IPS DF 6.9 (cell line): ENCODE measurements at regions not wholly inside any gene's neighbourhood (a gene's known extent, or its start where the extent isn't known, plus 50 kb on each side); places are given as distances from the start of the nearest gene placed in this dataset.

ENCODE experiments used
- DNase-seq: peaks from one replicate; pipeline ENCODE4 v3.0.0-alpha.2; 2013; ENCODE audit warnings: low read depth, low spot score
- H3K27ac ChIP-seq: one replicate; pipeline ENCODE4 v1.5.1; 2013; ENCODE audit warnings: low read length, control low read depth
- H3K27me3 ChIP-seq: 2 replicates; pipeline ENCODE4 v1.6.1; 2013; ENCODE audit warnings: mild to moderate bottlenecking, low read length; ENCODE audit not compliant: control insufficient read depth, insufficient read depth
- H3K36me3 ChIP-seq: 2 replicates; pipeline ENCODE4 v1.6.1; 2013; ENCODE audit warnings: low read length; ENCODE audit not compliant: control insufficient read depth, insufficient read depth
- H3K4me1 ChIP-seq: 2 replicates; pipeline ENCODE4 v1.6.1; 2013; ENCODE audit warnings: low read length; ENCODE audit not compliant: control insufficient read depth, insufficient read depth
- H3K4me3 ChIP-seq: 2 replicates; pipeline ENCODE4 v1.5.1; 2013; ENCODE audit warnings: mild to moderate bottlenecking, low read length
- H3K9me3 ChIP-seq: 2 replicates; pipeline ENCODE4 v1.6.1; 2013; ENCODE audit warnings: low read length, inconsistent platforms; ENCODE audit not compliant: control insufficient read depth, insufficient read depth
- WGBS: extraction: QIAGEN DNeasy Blood & Tissue Kit; methylation state at CpG from one replicate; pipeline ENCODE4 v1.1.7; 2013; ENCODE audit warnings: mixed read lengths, missing lambda C conversion rate; ENCODE audit not compliant: insufficient read length, insufficient coverage; 5-methylcytosine and 5-hydroxymethylcytosine counted together

DNA sequence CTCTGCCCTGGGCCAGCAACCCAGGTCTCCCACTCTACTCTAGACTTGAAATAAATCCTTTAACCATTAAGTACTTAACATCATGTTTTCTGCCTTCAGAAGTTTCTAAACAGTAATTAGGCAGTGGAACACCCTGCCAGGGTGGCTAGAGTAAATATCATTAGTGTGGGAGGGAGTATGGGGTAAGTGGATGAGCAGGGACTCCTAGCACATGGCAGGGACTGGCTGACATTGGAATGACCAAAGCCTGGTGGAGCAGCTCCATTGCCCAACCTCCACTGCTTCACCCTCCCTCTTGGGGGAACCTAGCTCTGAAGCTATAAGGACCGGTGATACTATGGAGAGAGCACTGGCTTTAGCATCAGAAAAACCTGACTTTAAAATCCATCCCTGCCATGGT, 167.1 kb downstream of the MAFB start:
- Histone ChIP-seq H3K36me3 (no peaks in the 10 kb centered on the region), H3K4me3 (no peak overlapping the region), H3K27me3 (no peaks in the 10 kb centered on the region), H3K9me3 (no peaks in the 10 kb centered on the region), H3K4me1 (no peaks in the 10 kb centered on the region), H3K27ac (no peak overlapping the region)
- no CpG with 5 or more reads among the region's 1 CpG for WGBS
- DNase-seq, result no peak

GRCh38 chr20:40519918-40520317, 169.1 kb downstream of the MAFB start:
- H3K4me3 ChIP-seq, result no peak overlapping the region
- no peaks in the 10 kb centered on the region for H3K9me3 ChIP-seq
- no CpG with 5 or more reads among the region's 3 CpGs for WGBS
- H3K4me1 ChIP-seq, result no peaks in the 10 kb centered on the region
- no peak overlapping the region for H3K27ac ChIP-seq
- H3K27me3 ChIP-seq, result no peaks in the 10 kb centered on the region
- no peak for DNase-seq
- no peaks in the 10 kb centered on the region for H3K36me3 ChIP-seq

- Histone ChIP-seq H3K9me3 (no peaks in the 10 kb centered on the region), H3K36me3 (no peaks in the 10 kb centered on the region), H3K4me3 (no peak overlapping the region), H3K27ac (no peak overlapping the region), H3K27me3 (no peaks in the 10 kb centered on the region), H3K4me1 (peaks cover 2% of the 10 kb centered on the region; the same call in 1 of the 2 replicates)
- no CpG with 5 or more reads among the region's 4 CpGs for WGBS
- no peak for DNase-seq
Observed at GRCh38 chr20:40512994-40513393, 176.0 kb downstream of the MAFB start.

DNA sequence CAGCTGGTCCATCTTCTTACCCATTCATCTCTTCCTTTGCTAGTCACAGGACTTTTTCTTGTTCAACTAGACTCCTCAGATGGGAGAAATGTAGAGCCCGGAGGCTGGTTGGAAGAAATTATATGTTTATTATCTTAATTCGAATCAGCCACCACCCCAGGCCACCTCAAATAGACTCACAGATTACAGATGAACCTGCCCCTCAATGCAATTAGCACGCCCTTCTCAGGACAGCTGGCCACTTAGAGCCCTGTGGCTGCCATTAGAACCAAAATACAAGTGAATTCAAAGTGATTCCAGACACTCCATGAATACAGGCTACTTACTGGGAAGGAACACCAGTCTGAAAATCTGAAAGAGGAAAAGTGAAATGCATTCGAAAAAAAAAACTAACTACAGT, 176.4 kb downstream of the MAFB start:
- Histone ChIP-seq H3K36me3 (no peaks in the 10 kb centered on the region), H3K27ac (no peak overlapping the region), H3K27me3 (no peaks in the 10 kb centered on the region), H3K9me3 (no peaks in the 10 kb centered on the region), H3K4me1 (peaks cover 2% of the 10 kb centered on the region; the same call in 1 of the 2 replicates), H3K4me3 (no peak overlapping the region)
- DNase-seq, result no peak
- no CpG with 5 or more reads among the region's 4 CpGs for WGBS

DNA sequence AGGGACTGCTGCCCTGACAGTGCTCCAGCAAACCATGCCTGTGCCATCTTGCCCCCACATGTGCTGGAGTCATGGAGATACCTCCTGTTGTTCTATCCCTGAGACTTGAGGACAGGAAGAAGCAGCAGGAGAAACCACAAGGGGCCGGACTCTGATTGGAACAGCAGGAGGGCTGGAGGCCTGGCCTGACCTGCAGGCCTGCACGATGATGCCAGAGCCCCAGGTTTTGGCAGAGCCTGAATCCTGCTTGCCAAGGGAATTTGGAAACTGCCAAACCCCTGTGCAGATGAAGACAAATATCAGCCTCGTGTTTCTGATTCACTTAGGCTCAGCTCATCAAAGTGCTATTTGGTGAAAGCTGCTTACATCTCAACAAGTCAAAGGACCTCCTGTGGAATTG, 177.6 kb downstream of the MAFB start:
- no peak for DNase-seq
- Histone ChIP-seq H3K4me1 (peaks cover 2% of the 10 kb centered on the region; the same call in 1 of the 2 replicates), H3K9me3 (no peaks in the 10 kb centered on the region), H3K36me3 (no peaks in the 10 kb centered on the region), H3K4me3 (no peak overlapping the region), H3K27me3 (no peaks in the 10 kb centered on the region), H3K27ac (no peak overlapping the region)
- WGBS, result no CpG with 5 or more reads among the region's 3 CpGs

DNA sequence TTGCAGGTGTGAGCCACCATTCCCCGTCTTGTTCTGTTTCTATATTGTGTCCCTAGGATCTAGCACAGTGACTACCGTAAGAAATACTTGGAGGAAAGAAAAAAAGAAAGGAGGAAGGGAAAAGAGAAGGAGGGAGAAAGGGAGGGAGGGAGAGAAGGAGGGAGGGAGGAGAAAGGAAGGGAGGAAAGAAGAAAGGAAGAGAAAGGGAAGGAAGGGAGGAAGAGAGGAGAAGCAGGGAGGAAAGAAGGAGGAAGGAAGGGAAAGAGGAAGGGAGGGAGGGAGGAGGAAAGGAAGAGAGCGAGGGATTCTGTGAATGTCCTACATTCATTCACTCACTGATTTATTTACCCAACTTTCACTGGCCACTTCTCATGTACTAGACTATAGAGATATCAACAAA, 178.4 kb downstream of the MAFB start:
- Histone ChIP-seq H3K36me3 (no peaks in the 10 kb centered on the region), H3K27me3 (no peaks in the 10 kb centered on the region), H3K9me3 (no peaks in the 10 kb centered on the region), H3K4me3 (no peak overlapping the region), H3K4me1 (peaks cover 2% of the 10 kb centered on the region; the same call in 1 of the 2 replicates), H3K27ac (no peak overlapping the region)
- DNase-seq, result no peak
- no CpG with 5 or more reads among the region's 3 CpGs for WGBS

DNA sequence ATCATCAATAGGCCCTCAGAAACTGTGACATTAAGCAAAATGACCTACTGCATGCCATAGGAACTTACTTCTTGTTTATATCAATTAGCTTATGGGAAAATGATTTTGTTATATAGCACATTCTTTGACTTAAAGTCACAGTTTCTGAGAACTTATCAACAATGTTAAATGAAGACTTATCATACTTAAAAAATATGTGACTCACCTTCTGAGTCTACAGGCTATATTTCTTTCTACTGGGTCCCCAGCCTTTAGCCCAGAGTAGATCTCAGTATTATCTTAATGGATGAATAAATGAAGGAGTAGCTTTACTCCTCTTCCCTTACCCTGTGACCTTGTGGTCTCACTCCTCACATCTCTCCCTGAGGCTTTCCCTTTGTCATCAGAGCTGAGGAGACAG, 180.2 kb downstream of the MAFB start:
- H3K27me3 ChIP-seq, result no peaks in the 10 kb centered on the region
- no peak for DNase-seq
- H3K4me1 ChIP-seq, result peaks cover 2% of the 10 kb centered on the region; the same call in 1 of the 2 replicates

GRCh38 chr20:40506537-40506939, 182.5 kb downstream of the MAFB start:
- H3K27me3 ChIP-seq, result no peaks in the 10 kb centered on the region
- H3K27ac ChIP-seq, result no peak overlapping the region
- no peak for DNase-seq
- no peaks in the 10 kb centered on the region for H3K36me3 ChIP-seq
- H3K4me3 ChIP-seq, result no peak overlapping the region
- no peaks in the 10 kb centered on the region for H3K9me3 ChIP-seq
- no CpG with 5 or more reads among the region's 9 CpGs for WGBS
- peaks cover 2% of the 10 kb centered on the region; the same call in 1 of the 2 replicates for H3K4me1 ChIP-seq

More for the DNA sequence above, 180.2 kb downstream of the MAFB start:
- H3K27ac ChIP-seq, result no peak overlapping the region
- H3K9me3 ChIP-seq, result no peaks in the 10 kb centered on the region
- H3K4me3 ChIP-seq, result no peak overlapping the region
- H3K36me3 ChIP-seq, result no peaks in the 10 kb centered on the region

DNA sequence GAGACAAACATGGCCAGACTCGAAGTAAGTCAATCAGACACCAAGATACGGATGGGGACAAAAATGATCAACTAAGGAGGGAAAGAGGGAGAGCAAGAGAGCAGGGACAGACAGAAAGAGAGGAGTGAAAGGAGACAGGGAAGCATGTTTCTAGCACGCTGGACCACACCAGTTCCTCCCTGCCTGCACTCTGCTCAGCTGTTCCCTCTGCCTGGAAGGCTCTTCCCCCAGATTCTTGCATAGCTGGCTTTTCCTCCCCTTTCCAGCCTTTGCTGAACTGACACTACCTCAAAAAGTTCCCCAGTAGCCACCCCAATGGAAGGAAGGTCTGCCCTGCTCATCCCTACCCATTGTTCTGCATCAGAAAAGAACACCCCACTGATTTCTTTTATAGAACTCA, 185.9 kb downstream of the MAFB start:
- Histone ChIP-seq H3K9me3 (no peaks in the 10 kb centered on the region), H3K27me3 (no peaks in the 10 kb centered on the region), H3K36me3 (no peaks in the 10 kb centered on the region), H3K4me3 (no peak overlapping the region), H3K27ac (no peak overlapping the region), H3K4me1 (no peaks in the 10 kb centered on the region)
- no CpG with 5 or more reads among the region's 3 CpGs for whole genome bisulfite sequencing
- no peak for DNase-seq

DNA sequence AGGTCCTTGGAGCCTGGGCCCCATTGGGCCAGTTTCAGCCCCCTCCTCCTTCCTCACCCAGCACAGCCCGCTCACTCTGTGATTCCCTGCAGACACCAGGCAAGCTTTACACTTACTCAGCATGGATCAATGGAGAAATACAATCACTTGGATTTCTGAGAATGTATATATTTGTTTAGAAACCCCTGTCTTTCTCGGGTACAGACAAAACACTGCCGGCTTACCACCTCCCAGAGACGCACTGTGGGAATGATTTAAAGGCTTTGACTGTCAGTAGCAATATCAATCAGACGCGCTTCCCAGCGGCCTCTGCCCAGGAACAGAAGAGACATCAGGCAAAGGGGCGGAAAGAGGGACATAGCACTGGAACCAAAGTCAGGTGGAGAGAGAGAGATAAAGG, 186.5 kb downstream of the MAFB start:
- Histone ChIP-seq H3K27ac (no peak overlapping the region), H3K4me1 (no peaks in the 10 kb centered on the region), H3K36me3 (no peaks in the 10 kb centered on the region), H3K9me3 (no peaks in the 10 kb centered on the region), H3K27me3 (no peaks in the 10 kb centered on the region), H3K4me3 (no peak overlapping the region)
- no CpG with 5 or more reads among the region's 8 CpGs for WGBS
- DNase-seq, result no peak

DNA sequence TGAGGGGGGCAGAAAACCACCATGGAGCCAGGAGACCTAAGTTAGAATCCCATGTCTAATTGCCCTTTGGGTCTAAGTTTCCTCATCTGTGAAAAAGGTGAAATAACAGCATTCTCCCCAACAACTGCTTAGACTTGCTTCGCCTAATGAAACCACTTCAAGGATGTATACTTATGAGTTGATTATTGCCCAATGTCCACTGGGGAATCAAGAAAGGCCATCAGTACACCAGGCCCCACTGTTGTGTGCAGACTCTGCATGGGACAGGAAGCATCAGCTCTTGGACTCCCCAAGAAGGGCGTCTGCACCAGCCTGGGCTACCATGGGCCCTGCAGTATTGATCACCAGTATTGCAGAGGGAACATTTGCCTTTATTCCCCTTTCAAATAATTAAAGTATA, 189.6 kb downstream of the MAFB start:
- no peak for DNase-seq
- WGBS, result no CpG with 5 or more reads among the region's 2 CpGs
- no peaks in the 10 kb centered on the region for H3K9me3 ChIP-seq

More for the DNA sequence above, 189.6 kb downstream of the MAFB start:
- H3K4me1 ChIP-seq, result no peaks in the 10 kb centered on the region
- H3K4me3 ChIP-seq, result no peak overlapping the region
- no peak overlapping the region for H3K27ac ChIP-seq
- no peaks in the 10 kb centered on the region; the same call in 1 of the 2 replicates for H3K27me3 ChIP-seq
- no peaks in the 10 kb centered on the region for H3K36me3 ChIP-seq
